CD4-positive, alpha-beta T cell treated with Interferon alpha-2 for 1 hour (primary cell): ENCODE measurements at regions not wholly inside any gene's neighbourhood (a gene's known extent, or its start where the extent isn't known, plus 50 kb on each side); places are given as distances from the start of the nearest gene placed in this dataset.
"Not testable (repeated sequence)": the region's sequence is repeated elsewhere in the genome, so short reads cannot be mapped to it uniquely, and the experiment has no call there.

Experiments used
- DNase-seq, 2 donors: peaks; one replicate each; pipeline ENCODE4 v3.0.0-alpha.2; 2020 to 2022

GRCh38 chr20:50362177-50362576 is 148.0 kb upstream of the PTPN1 start:
- DNase-seq = not testable (repeated sequence)

GRCh38 chr20:50363027-50363426 is 147.2 kb upstream of the PTPN1 start:
- no peak for DNase-seq

GRCh38 chr20:50363479-50363878 is 146.7 kb upstream of the PTPN1 start:
- DNase-seq = no peak

- DNase-seq = no peak
These were observed 145.6 kb upstream of the PTPN1 start for GRCh38 chr20:50364542-50364941.

GRCh38 chr20:50366270-50367103 is 143.7 kb upstream of the PTPN1 start:
- DNase-seq = peak; percentile 30 to 56

- no peak for DNase-seq
These were observed 143.0 kb upstream of the PTPN1 start for GRCh38 chr20:50367104-50367674.

GRCh38 chr20:50367739-50368375 is 142.3 kb upstream of the PTPN1 start:
- no peak for DNase-seq

GRCh38 chr20:50368386-50368785 is 141.8 kb upstream of the PTPN1 start:
- DNase-seq = no peak

- no peak for DNase-seq
These were observed 141.4 kb upstream of the PTPN1 start for GRCh38 chr20:50368813-50369224.

- DNase-seq = no peak
These were observed 140.8 kb upstream of the PTPN1 start for GRCh38 chr20:50369225-50370035.

- no peak for DNase-seq
These were observed 140.1 kb upstream of the PTPN1 start for GRCh38 chr20:50370036-50370566.

GRCh38 chr20:50371878-50372769 is 138.1 kb upstream of the PTPN1 start:
- DNase-seq = no peak

- DNase-seq = no peak
These were observed 137.5 kb upstream of the PTPN1 start for GRCh38 chr20:50372770-50373088.

- DNase-seq = no peak
These were observed 136.4 kb upstream of the PTPN1 start for GRCh38 chr20:50373674-50374286.

- DNase-seq = no peak
These were observed 135.6 kb upstream of the PTPN1 start for GRCh38 chr20:50374541-50375078.

- no peak for DNase-seq
These were observed 133.8 kb upstream of the PTPN1 start for GRCh38 chr20:50376179-50376887.

GRCh38 chr20:50376888-50377459 is 133.2 kb upstream of the PTPN1 start:
- no peak for DNase-seq

GRCh38 chr20:50378170-50379000 is 131.8 kb upstream of the PTPN1 start:
- no peak for DNase-seq
